ENCODE measurements at regions not wholly inside any gene's neighbourhood (a gene's known extent, or its start where the extent isn't known, plus 50 kb on each side); places are given as distances from the start of the nearest gene placed in this dataset.

GRCh38 chr17:51373489-51374152 lies 113.3 kb downstream of the UTP18 start:
- intact Hi-C loops (cut with DNase I), result no loop called here
- DNase-seq (ENCODE audit: extremely low spot score in 2 of 2), result no peak
- no peak overlapping the region for H3K27ac ChIP-seq
- TF ChIP-seq CTCF (IDR thresholded peaks at IDR 0.05) (no peak), POLR2A (IDR thresholded peaks at IDR 0.05) (no peak), POLR2AphosphoS5 (IDR thresholded peaks at IDR 0.05; ENCODE audit: insufficient read depth in 1 of 2, low read depth in 1 of 2) (no peak)
- no peaks in the 10 kb centered on the region for H3K9me3 ChIP-seq
- no peaks in the 10 kb centered on the region for H3K4me1 ChIP-seq
- H3K4me3 ChIP-seq, result no peak overlapping the region
- no peaks in the 10 kb centered on the region for H3K36me3 ChIP-seq
- no peaks in the 10 kb centered on the region for H3K27me3 ChIP-seq

GRCh38 chr17:51374209-51374608 lies 113.9 kb downstream of the UTP18 start:
- no peak for DNase-seq (ENCODE audit: extremely low spot score in 2 of 2)
- TF ChIP-seq CTCF (IDR thresholded peaks at IDR 0.05) (no peak), POLR2AphosphoS5 (IDR thresholded peaks at IDR 0.05; ENCODE audit: insufficient read depth in 1 of 2, low read depth in 1 of 2) (no peak), POLR2A (IDR thresholded peaks at IDR 0.05) (no peak)
- no peak overlapping the region for H3K4me3 ChIP-seq
- no peak overlapping the region for H3K27ac ChIP-seq
- no peaks in the 10 kb centered on the region for H3K4me1 ChIP-seq
- no peaks in the 10 kb centered on the region for H3K27me3 ChIP-seq
- intact Hi-C loops (cut with DNase I), result no loop called here
- no peaks in the 10 kb centered on the region for H3K36me3 ChIP-seq
- H3K9me3 ChIP-seq, result no peaks in the 10 kb centered on the region

- intact Hi-C loops (cut with DNase I), result no loop called here
- H3K36me3 ChIP-seq, result no peaks in the 10 kb centered on the region
- DNase-seq (ENCODE audit: extremely low spot score in 2 of 2), result no peak
- H3K27me3 ChIP-seq, result no peaks in the 10 kb centered on the region
- TF ChIP-seq CTCF (IDR thresholded peaks at IDR 0.05) (no peak), POLR2AphosphoS5 (IDR thresholded peaks at IDR 0.05; ENCODE audit: insufficient read depth in 1 of 2, low read depth in 1 of 2) (no peak), POLR2A (IDR thresholded peaks at IDR 0.05) (no peak)
- no peaks in the 10 kb centered on the region for H3K4me1 ChIP-seq
- H3K27ac ChIP-seq, result no peak overlapping the region
- H3K4me3 ChIP-seq, result no peak overlapping the region
- H3K9me3 ChIP-seq, result no peaks in the 10 kb centered on the region
Observed at GRCh38 chr17:51375771-51376170, 115.4 kb downstream of the UTP18 start.

- Histone ChIP-seq H3K27ac (no peak overlapping the region), H3K4me1 (no peaks in the 10 kb centered on the region), H3K9me3 (no peaks in the 10 kb centered on the region), H3K36me3 (no peaks in the 10 kb centered on the region), H3K27me3 (no peaks in the 10 kb centered on the region), H3K4me3 (no peak overlapping the region)
- no peak for DNase-seq (ENCODE audit: extremely low spot score in 2 of 2)
- intact Hi-C loops (cut with DNase I), result no loop called here
- no peak for TF ChIP-seq POLR2A (IDR thresholded peaks at IDR 0.05)
- no peak for TF ChIP-seq CTCF (IDR thresholded peaks at IDR 0.05)
- no peak for TF ChIP-seq POLR2AphosphoS5 (IDR thresholded peaks at IDR 0.05; ENCODE audit: insufficient read depth in 1 of 2, low read depth in 1 of 2)
Observed at GRCh38 chr17:51376739-51377138, 116.4 kb downstream of the UTP18 start.

GRCh38 chr17:51381262-51381661 lies 120.9 kb downstream of the UTP18 start:
- DNase-seq (ENCODE audit: extremely low spot score in 2 of 2), result no peak
- intact Hi-C loops (cut with DNase I), result no loop called here
- TF ChIP-seq CTCF (IDR thresholded peaks at IDR 0.05), result no peak
- no peak for TF ChIP-seq POLR2AphosphoS5 (IDR thresholded peaks at IDR 0.05; ENCODE audit: insufficient read depth in 1 of 2, low read depth in 1 of 2)
- no peak for TF ChIP-seq POLR2A (IDR thresholded peaks at IDR 0.05)
- Histone ChIP-seq H3K4me1 (no peaks in the 10 kb centered on the region), H3K4me3 (no peak overlapping the region), H3K36me3 (no peaks in the 10 kb centered on the region), H3K27me3 (no peaks in the 10 kb centered on the region), H3K9me3 (no peaks in the 10 kb centered on the region), H3K27ac (no peak overlapping the region)
